Fibroblast of skin of right biceps (primary cell): ENCODE measurements at regions not wholly inside any gene's neighbourhood (a gene's known extent, or its start where the extent isn't known, plus 50 kb on each side); places are given as distances from the start of the nearest gene placed in this dataset.
A peak's percentile ranks its signal among the peaks of the same experiment; 100 is the strongest.
"Not testable (repeated sequence)": the region's sequence is repeated elsewhere in the genome, so short reads cannot be mapped to it uniquely, and the experiment has no call there.

ENCODE experiments used
- DNase-seq: peaks from one replicate; pipeline ENCODE4 v3.0.0-alpha.2; 2013

- no peak for DNase-seq
These were observed 80.2 kb upstream of the BRD7 start for GRCh38 chr16:50448981-50449380.

DNA sequence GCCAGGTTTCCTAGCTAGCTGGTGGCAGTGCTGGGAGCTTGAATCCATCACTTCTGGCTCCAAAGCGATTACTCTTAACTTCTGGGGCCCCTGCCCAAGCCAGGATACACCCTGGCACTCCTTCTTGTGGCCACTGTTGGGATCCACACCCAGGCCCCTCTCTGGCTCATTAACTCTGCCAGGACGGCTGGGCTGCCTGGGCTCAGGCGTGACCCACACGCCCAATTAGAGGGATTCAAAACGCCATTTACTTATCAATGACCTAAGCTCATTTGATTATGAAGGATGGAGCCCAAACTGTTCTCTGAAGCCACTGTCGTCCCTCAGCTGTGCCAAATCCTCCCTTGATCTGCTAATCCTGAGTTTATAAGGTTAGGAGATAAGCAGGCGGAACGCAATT, 79.7 kb upstream of the BRD7 start:
- DNase-seq, result no peak

- DNase-seq, result not testable (repeated sequence)
These were observed 78.6 kb upstream of the BRD7 start for GRCh38 chr16:50447386-50447785.

DNA sequence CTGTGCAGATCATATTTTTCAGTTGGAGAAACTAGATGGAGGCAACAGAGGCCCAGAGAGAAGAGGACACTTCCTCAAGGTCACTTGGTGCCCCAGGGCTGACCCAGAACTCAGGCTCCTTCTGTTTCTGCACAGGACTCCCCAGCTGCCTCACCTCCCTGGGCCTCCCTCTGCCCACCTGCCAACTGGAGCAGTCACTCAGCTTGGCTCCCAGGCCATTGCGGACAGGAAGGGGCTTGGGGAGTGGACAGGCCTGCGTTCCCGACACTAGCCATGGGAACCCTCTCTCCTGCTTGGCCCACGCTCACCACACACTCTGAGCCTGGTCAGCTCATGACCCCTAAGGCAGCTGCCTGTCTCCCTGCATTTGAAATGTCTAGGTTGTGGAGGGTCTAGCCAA, 78.1 kb upstream of the BRD7 start:
- DNase-seq, result no peak

DNA sequence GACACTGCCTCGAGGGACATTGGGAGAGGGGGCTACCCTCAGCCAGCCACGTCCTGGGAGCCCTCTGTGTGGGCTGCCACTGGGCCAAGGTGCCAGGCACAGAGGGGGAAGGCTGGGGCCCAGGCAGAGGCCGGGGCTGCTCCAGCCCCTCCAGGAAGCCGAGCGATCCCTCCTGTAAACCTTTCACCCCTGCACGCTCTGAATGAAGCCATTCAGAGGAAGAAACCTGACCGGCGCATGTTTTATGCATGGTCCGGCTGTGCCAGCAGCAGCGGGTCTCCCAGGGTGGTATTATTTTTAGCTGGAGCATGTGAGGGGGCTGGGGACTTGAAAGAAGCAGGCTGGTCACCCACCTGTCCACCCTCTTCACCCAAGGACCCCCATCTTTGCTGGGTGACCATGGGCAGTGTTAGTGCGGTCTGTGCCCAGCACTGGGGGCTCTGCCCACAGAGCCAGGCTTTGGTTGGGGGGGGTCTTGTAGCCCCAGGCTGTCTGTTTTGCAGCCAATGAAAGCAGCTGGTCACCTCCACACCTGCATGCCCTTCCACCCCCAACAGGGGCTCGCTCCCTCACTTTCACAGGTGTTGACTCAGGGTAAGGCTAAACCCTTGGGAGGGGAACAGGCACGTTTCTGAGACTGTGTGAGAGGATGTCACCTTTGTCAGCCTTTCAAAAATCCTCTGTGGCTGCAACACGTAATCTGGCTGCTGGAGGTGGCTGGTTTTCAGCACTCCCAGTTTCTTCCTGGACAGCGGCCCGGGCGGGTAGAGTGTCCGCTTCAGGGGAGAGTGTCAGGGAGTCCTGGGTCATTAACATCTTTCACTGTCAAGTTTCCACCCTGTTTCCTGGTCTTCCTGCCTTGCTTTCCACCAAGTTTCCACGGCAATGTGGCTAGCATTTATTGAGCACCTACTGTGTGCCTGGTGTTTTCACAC, 77.1 kb upstream of the BRD7 start:
- DNase-seq, result no peak

DNA sequence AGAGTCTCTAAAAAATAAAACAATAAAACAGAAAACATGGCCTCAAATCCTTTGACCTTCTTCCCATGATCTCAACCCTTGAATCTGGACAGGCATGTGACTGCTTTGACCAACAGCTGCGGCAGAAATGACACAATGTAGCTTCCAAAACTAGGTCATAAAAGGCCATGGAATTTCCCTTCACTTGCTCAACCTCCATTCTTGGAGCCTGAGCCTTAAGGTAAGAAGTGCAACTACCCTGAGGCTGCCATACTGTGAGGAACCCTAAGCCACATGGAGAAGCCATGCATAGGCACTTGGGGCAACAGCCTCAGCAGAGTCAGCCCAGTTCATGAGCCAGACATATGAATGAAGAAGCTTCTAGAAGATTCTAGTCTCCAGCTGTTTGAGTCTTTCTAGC, 75.7 kb upstream of the BRD7 start:
- no peak for DNase-seq

GRCh38 chr16:50442221-50442620, 73.4 kb upstream of the BRD7 start:
- DNase-seq, result no peak

- DNase-seq, result no peak
These were observed 72.8 kb upstream of the BRD7 start for GRCh38 chr16:50441486-50442157.

- no peak for DNase-seq
These were observed 72.2 kb upstream of the BRD7 start for GRCh38 chr16:50440991-50441390.

DNA sequence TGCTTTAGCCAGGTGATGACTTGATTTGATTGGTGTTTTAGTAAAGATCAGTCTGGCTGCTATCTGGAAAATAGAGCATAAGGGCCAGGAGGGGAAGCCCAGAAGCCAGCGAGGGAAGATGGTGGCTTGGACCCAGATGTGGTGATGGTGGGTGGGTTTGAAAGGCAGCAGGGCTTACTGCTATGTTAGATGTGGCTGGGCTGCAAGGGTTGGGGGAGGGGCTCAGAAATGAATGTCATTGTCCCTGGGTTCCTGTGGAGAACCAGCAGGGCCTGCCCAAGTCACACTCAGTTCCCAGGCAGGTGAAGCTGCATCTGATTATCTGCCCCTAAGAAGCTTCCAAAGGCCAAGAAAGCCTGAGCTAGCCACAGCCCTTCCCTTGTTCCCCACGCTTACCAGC, 71.7 kb upstream of the BRD7 start:
- DNase-seq, result no peak

DNA sequence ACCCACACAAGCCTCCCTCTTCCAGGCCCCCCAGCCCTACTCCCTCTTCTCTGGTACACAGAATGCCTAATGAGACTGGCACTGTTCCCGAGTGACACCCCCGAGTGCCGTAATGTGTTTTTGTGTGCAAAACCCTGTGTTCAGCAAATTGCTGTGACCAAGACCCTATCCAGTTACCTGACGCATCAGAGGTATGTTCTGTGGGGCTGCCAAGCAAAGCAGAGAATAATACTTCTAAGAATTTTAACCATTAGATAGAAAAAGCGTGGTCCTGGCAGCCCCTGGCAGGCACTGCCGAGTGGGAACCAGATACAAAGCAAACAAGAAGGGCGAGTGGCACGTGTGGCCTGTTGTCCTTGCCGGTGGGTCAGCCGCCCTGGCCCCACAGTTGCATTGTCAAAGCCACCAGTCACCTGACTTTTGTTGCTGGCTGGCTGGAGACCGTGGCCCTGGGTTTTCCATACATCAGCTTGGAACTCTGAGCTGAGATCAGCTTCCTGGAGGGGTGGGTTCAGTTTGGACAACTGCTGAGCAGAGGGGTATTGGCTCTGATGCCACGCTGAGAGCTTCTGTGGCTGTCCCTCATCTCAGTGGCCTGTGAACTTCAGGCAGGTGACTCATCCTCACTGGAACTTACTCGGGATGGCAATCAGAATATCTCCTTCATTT, 69.1 kb upstream of the BRD7 start:
- no peak for DNase-seq

- no peak for DNase-seq
These were observed 67.5 kb upstream of the BRD7 start for GRCh38 chr16:50436271-50436670.

DNA sequence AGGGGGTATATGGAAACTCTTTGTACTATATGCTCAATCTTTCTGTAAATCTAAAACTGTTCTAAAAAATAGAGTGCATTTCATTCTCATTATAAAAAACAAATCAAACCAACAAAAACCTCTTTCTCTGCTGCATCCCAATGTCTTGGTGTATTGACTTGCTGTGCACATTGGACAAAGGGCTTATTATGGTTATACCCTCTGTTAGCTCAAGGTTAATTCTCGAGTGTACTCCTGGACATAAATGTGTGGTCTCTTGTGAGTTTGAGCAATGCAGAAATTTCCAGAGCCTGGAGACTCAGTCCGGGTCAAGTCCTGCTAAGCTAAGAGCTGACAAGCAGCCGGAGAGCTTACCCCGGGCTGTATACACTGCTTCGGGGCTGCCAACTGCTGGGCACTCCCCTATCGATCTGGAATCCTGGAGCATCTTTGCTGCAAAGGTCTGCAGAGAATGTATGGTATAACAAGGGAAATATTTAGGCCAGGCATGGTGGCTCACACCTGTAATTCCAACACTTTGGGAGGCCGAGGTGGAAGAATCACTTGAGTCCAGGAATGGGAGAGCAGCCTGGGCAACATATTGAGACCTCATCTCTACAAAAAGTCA, 66.2 kb upstream of the BRD7 start:
- no peak for DNase-seq

DNA sequence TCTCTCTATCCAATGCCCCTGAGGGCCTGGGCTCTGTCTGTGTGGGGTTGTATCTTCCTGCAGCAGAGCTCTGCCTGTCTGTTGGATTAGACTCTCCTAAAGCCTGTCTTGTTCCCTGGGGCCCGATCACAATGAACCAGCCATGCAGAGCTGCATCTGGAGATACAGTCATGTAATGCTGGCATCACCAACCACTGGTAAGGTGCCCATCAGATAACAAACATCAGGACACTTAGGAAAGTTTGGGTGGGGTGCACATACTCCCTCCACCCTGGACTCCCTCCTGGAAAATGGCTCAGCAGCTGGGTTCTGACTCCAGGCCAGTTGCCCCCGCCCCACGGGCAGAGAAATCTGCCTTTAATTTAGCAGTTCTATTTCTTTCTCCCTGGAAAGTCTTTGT, 61.3 kb upstream of the BRD7 start:
- no peak for DNase-seq

DNA sequence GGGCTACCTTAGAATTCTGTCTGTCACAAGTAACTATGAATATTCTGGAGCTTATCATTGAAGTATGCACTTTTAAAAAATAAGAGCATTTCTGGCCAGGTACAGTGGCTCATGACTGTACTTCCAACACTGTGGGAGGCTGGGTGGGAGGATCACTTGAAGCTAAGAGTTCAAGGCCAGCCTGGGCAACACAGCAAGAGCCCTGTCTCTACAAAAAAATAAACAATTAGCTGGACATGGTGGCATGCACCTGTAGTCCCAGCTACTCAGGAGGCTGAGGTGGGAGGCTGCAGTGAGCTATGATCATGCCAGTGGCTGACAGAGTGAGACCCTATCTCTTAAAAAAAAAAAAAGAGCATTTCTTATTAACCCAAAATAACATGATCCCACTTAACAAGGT, 60.0 kb upstream of the BRD7 start:
- DNase-seq, result no peak

DNA sequence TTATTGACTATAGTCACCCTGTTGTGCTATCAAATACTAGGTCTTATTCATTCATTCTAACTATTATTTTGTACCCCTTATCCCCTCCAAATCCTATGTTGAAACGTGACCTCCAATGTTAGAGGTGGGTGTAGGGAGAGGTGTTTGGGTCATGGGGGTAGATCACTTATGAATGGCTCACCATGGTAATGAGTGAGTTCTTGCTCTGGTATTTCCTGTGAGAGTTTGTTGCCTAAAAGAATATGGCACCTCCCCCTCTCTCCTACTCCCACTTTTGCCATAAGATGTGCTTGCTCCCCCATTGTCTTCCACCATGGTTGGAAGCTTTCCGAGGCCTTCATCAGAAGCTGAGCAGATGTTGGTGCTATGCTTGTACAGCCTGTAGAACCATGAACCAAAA, 59.3 kb upstream of the BRD7 start:
- DNase-seq, result peak; percentile 63

- DNase-seq, result no peak
These were observed 58.3 kb upstream of the BRD7 start for GRCh38 chr16:50427107-50427506.

- no peak for DNase-seq
These were observed 56.9 kb upstream of the BRD7 start for GRCh38 chr16:50425648-50426047.

DNA sequence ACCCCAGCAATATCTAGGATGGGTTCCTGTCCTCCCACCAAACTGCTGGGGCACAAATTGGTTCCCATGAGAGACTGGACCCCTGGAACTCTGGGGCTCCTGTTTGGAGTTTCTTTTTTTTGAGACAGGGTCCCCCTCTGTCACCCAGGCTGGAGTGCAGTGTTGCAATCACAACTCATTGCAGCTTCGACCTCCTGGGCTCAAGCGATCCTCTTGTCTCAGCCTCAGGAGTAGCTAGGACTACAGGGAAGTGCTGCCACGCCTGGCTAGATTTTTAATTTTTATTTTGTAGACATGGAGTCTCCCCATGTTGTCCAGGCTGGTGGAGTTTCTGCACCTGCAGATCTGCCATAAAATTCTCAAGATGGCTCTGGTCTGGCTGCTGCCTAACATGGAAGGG, 56.3 kb upstream of the BRD7 start:
- DNase-seq, result no peak

- no peak for DNase-seq
These were observed 54.1 kb upstream of the BRD7 start for GRCh38 chr16:50422926-50423325.

GRCh38 chr16:50419116-50419515, 50.3 kb upstream of the BRD7 start:
- DNase-seq, result no peak
